H1 (cell line): ENCODE measurements at regions not wholly inside any gene's neighbourhood (a gene's known extent, or its start where the extent isn't known, plus 50 kb on each side); places are given as distances from the start of the nearest gene placed in this dataset.

Experiments used
- CREB1 ChIP-seq: IDR thresholded peaks from 2 replicates; pipeline ENCODE4 v1.6.1; 2012; ENCODE audit warnings: inconsistent platforms
- RNF2 ChIP-seq: fragments of 200-900, 300-1000 bp; sonication (generic); IDR thresholded peaks from 2 replicates; pipeline ENCODE4 v1.7.1; 2016; ENCODE audit warnings: borderline replicate concordance, low read depth, mild to moderate bottlenecking, antibody characterized with exemption, low read length; ENCODE audit not compliant: poor library complexity, severe bottlenecking; ENCODE audit errors: missing control alignments
- SRF ChIP-seq: IDR thresholded peaks from 2 replicates; pipeline ENCODE4 v1.6.1; 2011; ENCODE audit warnings: mild to moderate bottlenecking, low read depth, low read length, moderate library complexity
- TCF12 ChIP-seq: IDR thresholded peaks from 2 replicates; pipeline ENCODE4 v1.6.1; 2011; ENCODE audit warnings: low read depth, mild to moderate bottlenecking, low read length
- TF ChIP-seq, protein P1 (sequence below): IDR thresholded peaks from 2 replicates; pipeline ENCODE4 v1.6.1; 2011; ENCODE audit warnings: low read length, improper control_type of control experiment

DNA sequence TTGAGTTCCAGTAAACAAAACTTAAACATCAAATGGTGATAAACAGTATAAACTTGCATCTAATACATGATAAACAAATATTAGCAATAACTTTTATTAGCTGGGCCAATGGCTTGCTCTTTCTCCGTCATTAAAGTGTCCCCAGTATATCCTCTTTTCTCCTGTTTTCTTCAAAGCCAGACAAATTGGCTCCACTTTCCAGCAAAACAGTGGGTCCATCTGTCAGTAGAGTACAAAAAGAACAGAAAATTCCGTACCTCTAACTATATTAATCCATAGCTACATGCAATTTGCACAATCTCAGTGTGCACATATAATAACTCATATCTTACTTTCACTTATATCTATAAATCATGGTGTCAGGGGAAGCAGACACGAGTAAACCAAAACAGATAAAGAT lies 678.0 kb upstream of the SPRY2 start (continued):
- TF ChIP-seq, protein P1, sequence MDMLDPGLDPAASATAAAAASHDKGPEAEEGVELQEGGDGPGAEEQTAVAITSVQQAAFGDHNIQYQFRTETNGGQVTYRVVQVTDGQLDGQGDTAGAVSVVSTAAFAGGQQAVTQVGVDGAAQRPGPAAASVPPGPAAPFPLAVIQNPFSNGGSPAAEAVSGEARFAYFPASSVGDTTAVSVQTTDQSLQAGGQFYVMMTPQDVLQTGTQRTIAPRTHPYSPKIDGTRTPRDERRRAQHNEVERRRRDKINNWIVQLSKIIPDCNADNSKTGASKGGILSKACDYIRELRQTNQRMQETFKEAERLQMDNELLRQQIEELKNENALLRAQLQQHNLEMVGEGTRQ, result no peak
- TF ChIP-seq RNF2, result no peak
- no peak for TF ChIP-seq TCF12
- no peak for TF ChIP-seq SRF
- TF ChIP-seq CREB1, result no peak
- TF ChIP-seq, all 59 proteins: peak for 0
